ENCODE measurements at regions not wholly inside any gene's neighbourhood (a gene's known extent, or its start where the extent isn't known, plus 50 kb on each side); places are given as distances from the start of the nearest gene placed in this dataset.

GRCh38 chr2:164143183-164143930 is 407.5 kb upstream of the FIGN start:
- no peak for TF ChIP-seq SUZ12 (IDR thresholded peaks at IDR 0.05; ENCODE audit: extremely low read depth, insufficient read depth, insufficient read length)
- no peak for TF ChIP-seq ZNF274 (IDR thresholded peaks at IDR 0.05; ENCODE audit: low read depth, low read length)

Measured in NT2/D1 (cell line).